DMS114 treated with DMSO at 0.1 percent for 48 hours (cell line): ENCODE measurements at regions not wholly inside any gene's neighbourhood (a gene's known extent, or its start where the extent isn't known, plus 50 kb on each side); places are given as distances from the start of the nearest gene placed in this dataset.

Experiments used
- DNase-seq: peaks from one replicate; lab custom pipeline; 2025; ENCODE audit not compliant: unreplicated experiment; lab: John Stamatoyannopoulos, UW

DNA sequence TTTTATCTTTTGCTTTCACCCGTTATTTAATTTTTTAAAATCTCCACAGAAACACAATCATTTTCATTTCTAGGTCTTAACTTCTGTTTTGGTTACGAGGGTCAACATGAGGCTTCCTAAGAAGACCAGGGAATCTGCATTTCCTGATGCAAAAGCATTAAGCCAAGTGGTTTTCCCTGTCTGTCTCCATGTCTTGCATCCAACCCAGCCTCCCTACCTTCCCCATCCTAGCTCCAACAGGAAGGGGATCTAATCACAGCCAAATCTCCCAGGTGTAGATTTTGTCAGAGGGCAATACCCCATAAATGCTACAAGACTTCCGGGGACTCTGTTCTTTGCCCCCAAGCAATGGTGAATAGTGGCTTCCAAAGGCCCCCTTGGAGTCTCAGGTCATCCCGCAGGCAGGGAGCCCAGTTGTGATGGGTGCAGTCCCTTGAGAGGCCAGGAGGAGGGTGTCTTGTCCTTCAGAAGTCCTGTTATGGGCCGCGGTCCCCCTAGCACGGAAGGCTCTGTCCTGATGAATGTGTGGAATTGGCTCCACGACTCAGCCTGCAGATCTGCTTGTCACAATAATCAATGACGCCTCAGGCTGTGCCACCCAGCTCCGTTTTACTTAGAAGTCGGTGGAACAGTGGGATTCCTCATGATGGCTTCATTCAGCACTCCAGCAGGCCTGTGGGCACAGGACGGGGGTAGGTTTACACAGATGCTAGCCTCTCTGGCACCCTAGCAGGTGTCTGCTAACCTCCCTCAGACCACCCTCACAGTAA is 141.1 kb downstream of the RGS9 start:
- DNase-seq, result peak; percentile 41

DNA sequence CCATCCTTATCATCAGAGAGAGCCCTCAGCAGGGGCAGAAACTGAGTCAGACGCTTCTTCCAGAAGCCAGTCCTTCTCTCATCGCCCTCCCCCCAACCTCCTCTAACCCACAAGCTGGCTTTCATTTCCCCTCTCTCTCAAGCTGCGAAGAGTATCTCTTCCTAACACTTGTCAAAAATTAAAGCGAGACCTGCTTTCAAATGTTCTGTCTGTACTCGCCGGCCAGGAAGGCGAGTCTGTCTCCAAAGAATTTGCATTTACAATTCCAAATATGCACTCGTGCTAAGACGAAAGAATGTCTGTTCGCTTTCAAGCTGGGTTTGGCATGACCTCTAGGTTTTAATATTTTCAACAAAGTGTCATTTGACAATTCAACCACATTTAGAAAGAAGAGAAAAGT is 140.4 kb downstream of the RGS9 start:
- DNase-seq, result no peak
